Activated B cell treated with CpG ODN at 0.5 μM for 24 hours (primary cell): ENCODE measurements at regions not wholly inside any gene's neighbourhood (a gene's known extent, or its start where the extent isn't known, plus 50 kb on each side); places are given as distances from the start of the nearest gene placed in this dataset.

Source experiments
- ATAC-seq: fragments of 200-7000 bp; cut with Tn5 transposase; one replicate; pipeline ENCODE4 v1.10.0; 2021; ENCODE audit warnings: low read depth, mild to moderate bottlenecking, moderate library complexity
- CTCF ChIA-PET: fragments of 350-600 bp; sonication (Branson Sonifier 250); formaldehyde crosslinking; loops from one replicate; lab custom pipeline; 2021; ENCODE audit warnings: antibody characterized with exemption; lab: Charles Lee
- POLR2A ChIA-PET: fragments of 350-600 bp; sonication (Branson Sonifier 250); formaldehyde crosslinking; loops from one replicate; lab custom pipeline; 2021; ENCODE audit warnings: antibody characterized with exemption; lab: Charles Lee
- DNase-seq: peaks from one replicate; pipeline ENCODE4 v3.0.0; 2022
- H3K27ac Mint-ChIP-seq: one replicate; pipeline ENCODE4 v1.8.0; 2020; ENCODE audit warnings: mixed read lengths
- H3K27me3 Mint-ChIP-seq: one replicate; pipeline ENCODE4 v1.8.0; 2021; ENCODE audit warnings: mixed read lengths
- H3K36me3 Mint-ChIP-seq: one replicate; pipeline ENCODE4 v1.8.0; 2021; ENCODE audit warnings: low read depth, mixed read lengths
- H3K4me1 Mint-ChIP-seq: one replicate; pipeline ENCODE4 v1.8.0; 2021; ENCODE audit warnings: mixed read lengths
- H3K4me3 Mint-ChIP-seq: one replicate; pipeline ENCODE4 v1.8.0; 2020; ENCODE audit warnings: mild to moderate bottlenecking, mixed read lengths
- H3K9me3 Mint-ChIP-seq: one replicate; pipeline ENCODE4 v1.8.0; 2020; ENCODE audit warnings: mixed read lengths
- intact Hi-C: fragments of 100-400 bp; cut with micrococcal nuclease; formaldehyde crosslinking; loops from one replicate; pipeline ENCODE4 v1.15.1; 2024
- TF ChIP-seq, protein P1 (sequence below): fragments of 200-600 bp; IDR thresholded peaks from one replicate; pipeline ENCODE4 v1.8.0; 2022; ENCODE audit warnings: antibody characterized with exemption, mild to moderate bottlenecking

DNA sequence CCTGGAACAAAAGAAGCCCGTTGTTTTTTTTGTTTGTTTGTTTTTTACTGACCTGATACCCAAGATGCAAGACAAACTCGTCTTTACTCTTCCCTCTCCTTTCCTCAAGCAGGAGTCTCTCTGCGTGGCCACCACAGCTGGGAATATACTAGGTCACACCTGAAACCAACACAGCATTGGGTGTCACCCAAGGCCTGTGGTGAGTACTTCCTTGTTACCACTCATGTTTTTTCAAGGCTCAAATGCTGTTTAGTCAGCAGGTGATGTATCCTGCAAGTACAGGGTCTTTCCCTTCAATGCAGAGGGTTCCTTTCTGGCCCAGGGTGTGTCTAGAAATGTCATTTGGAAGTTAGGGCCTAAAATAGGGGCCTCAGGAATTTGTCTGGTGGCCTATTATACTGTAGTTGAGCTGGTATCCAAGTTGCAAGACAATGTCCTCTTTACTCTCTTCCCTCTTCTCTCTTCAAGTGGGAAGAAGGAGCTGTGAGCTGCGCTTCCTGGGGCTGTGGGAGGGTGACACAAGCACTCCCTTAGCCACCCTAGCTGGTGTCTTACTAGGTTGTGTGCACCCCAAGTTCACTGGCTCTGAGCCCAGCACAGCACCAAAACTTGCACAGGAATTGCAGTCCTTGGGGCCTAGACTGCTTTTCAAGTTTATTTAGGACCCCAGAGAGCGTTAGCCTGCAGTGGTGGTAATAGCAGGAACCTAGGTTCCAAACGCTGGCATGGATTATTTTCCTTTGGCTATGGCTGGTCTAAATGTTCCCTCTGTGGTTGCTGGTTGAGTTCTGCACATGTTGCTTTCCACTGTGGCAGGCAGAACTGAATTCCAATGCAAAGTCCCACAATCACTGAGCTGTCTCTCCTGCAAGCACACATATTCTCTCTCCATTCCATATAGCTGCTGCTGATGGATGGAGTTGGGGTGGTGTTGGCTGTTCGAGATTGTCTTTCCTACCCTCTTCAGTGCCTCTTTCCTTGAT lies 91.4 kb upstream of the LYPLAL1 start:
- H3K9me3 Mint-ChIP-seq: no peaks in the 10 kb centered on the region
- H3K4me3 Mint-ChIP-seq: no peak overlapping the region
- peak overlapping the region; percentile 39 for H3K27ac Mint-ChIP-seq

DNA sequence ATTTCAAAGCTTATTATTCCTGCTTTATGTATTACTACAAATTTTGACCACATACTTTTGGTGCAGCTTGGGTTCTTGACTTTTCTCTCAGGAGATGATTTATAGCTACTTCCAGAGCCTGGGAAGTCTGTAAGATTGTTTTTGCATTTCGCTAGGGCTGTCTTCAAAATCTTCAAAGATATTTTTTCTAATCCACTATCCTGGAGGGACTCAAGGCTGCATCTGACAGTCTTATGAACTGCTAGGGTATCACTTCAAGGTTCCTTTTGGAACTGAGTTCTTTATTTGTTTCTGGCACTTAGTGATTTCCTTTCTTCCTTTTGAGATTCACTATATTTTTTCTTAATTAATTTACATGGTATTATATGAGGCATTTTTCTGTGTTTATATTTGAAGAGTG lies 90.0 kb upstream of the LYPLAL1 start:
- TF ChIP-seq, protein P1, sequence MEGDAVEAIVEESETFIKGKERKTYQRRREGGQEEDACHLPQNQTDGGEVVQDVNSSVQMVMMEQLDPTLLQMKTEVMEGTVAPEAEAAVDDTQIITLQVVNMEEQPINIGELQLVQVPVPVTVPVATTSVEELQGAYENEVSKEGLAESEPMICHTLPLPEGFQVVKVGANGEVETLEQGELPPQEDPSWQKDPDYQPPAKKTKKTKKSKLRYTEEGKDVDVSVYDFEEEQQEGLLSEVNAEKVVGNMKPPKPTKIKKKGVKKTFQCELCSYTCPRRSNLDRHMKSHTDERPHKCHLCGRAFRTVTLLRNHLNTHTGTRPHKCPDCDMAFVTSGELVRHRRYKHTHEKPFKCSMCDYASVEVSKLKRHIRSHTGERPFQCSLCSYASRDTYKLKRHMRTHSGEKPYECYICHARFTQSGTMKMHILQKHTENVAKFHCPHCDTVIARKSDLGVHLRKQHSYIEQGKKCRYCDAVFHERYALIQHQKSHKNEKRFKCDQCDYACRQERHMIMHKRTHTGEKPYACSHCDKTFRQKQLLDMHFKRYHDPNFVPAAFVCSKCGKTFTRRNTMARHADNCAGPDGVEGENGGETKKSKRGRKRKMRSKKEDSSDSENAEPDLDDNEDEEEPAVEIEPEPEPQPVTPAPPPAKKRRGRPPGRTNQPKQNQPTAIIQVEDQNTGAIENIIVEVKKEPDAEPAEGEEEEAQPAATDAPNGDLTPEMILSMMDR: no peak
- ChIA-PET CTCF (no interaction called here), POLR2A (no interaction called here)
- Mint-ChIP-seq H3K9me3 (no peaks in the 10 kb centered on the region), H3K36me3 (no peaks in the 10 kb centered on the region), H3K4me1 (peaks cover 41% of the 10 kb centered on the region), H3K27ac (no peak overlapping the region), H3K27me3 (no peaks in the 10 kb centered on the region), H3K4me3 (no peak overlapping the region)
- intact Hi-C loops: no loop called here
- DNase-seq (no peak), ATAC-seq (no peak)

More for the DNA sequence above, 91.4 kb upstream of the LYPLAL1 start:
- ATAC-seq: peak; percentile 10
- Mint-ChIP-seq H3K4me1 (peaks cover 31% of the 10 kb centered on the region), H3K36me3 (no peaks in the 10 kb centered on the region), H3K27me3 (no peaks in the 10 kb centered on the region)
- intact Hi-C loops: no loop called here
- ChIA-PET CTCF (interaction anchor here (1.1 kb wide), 1 partner anchor 15 kb away, joined by 3 read pairs; no protein-coding TSS in a partner anchor), POLR2A (no interaction called here)
- DNase-seq: no peak
- TF ChIP-seq, protein P1: no peak

- no peaks in the 10 kb centered on the region for H3K9me3 Mint-ChIP-seq
- CTCF ChIA-PET: no interaction called here
- peaks cover 56% of the 10 kb centered on the region for H3K4me1 Mint-ChIP-seq
Observed at GRCh38 chr1:219085082-219085481, 88.6 kb upstream of the LYPLAL1 start.

GRCh38 chr1:219085988-219086387 lies 87.7 kb upstream of the LYPLAL1 start:
- H3K4me3 Mint-ChIP-seq: no peak overlapping the region
- CTCF ChIA-PET: interaction anchor here (0.6 kb wide), 1 partner anchor 66 kb away, joined by 3 read pairs; no protein-coding TSS in a partner anchor
- H3K4me1 Mint-ChIP-seq: peaks cover 65% of the 10 kb centered on the region

More at GRCh38 chr1:219085082-219085481, 88.6 kb upstream of the LYPLAL1 start:
- no peak for DNase-seq
- no peak overlapping the region for H3K27ac Mint-ChIP-seq
- TF ChIP-seq, protein P1: no peak
- no peaks in the 10 kb centered on the region for H3K27me3 Mint-ChIP-seq
- no peaks in the 10 kb centered on the region for H3K36me3 Mint-ChIP-seq
- ATAC-seq: no peak
- POLR2A ChIA-PET: no interaction called here
- intact Hi-C loops: no loop called here
- no peak overlapping the region for H3K4me3 Mint-ChIP-seq

More at GRCh38 chr1:219085988-219086387, 87.7 kb upstream of the LYPLAL1 start:
- Mint-ChIP-seq H3K27me3 (no peaks in the 10 kb centered on the region), H3K36me3 (peaks cover 4% of the 10 kb centered on the region), H3K27ac (no peak overlapping the region), H3K9me3 (no peaks in the 10 kb centered on the region)
- POLR2A ChIA-PET: no interaction called here
- intact Hi-C loops: no loop called here
- ATAC-seq: no peak
- TF ChIP-seq, protein P1: no peak
- DNase-seq: no peak
